H4 (cell line): ENCODE measurements at regions not wholly inside any gene's neighbourhood (a gene's known extent, or its start where the extent isn't known, plus 50 kb on each side); places are given as distances from the start of the nearest gene placed in this dataset.
"Not testable (repeated sequence)": the region's sequence is repeated elsewhere in the genome, so short reads cannot be mapped to it uniquely, and the experiment has no call there.

Experiments
- DNase-seq: peaks from one replicate; pipeline ENCODE4 v3.0.0-alpha.2; 2015; ENCODE audit warnings: low spot score

- not testable (repeated sequence) for DNase-seq
These were observed 76.4 kb upstream of the TMSB4Y start for GRCh38 chrY:13627323-13627722.

GRCh38 chrY:13615943-13616304 lies 87.8 kb upstream of the TMSB4Y start:
- DNase-seq = no peak

GRCh38 chrY:13615301-13615942 lies 88.3 kb upstream of the TMSB4Y start:
- DNase-seq = no peak

GRCh38 chrY:13612916-13613315 lies 90.8 kb upstream of the TMSB4Y start:
- DNase-seq = no peak

- DNase-seq = no peak
These were observed 91.7 kb upstream of the TMSB4Y start for GRCh38 chrY:13611965-13612364.

- DNase-seq = no peak
These were observed 111.2 kb upstream of the TMSB4Y start for GRCh38 chrY:13592450-13592849.

GRCh38 chrY:13570931-13571330 lies 91.1 kb upstream of the UTY start:
- DNase-seq = not testable (repeated sequence)

GRCh38 chrY:13567186-13567585 lies 87.4 kb upstream of the UTY start:
- DNase-seq = no peak

- DNase-seq = no peak
These were observed 75.1 kb upstream of the UTY start for GRCh38 chrY:13554949-13555348.

GRCh38 chrY:13552393-13553116 lies 72.7 kb upstream of the UTY start:
- peak; percentile 18 for DNase-seq

GRCh38 chrY:13551246-13551645 lies 71.4 kb upstream of the UTY start:
- no peak for DNase-seq

GRCh38 chrY:13544491-13544890 lies 64.7 kb upstream of the UTY start:
- no peak for DNase-seq

GRCh38 chrY:13537919-13538318 lies 58.1 kb upstream of the UTY start:
- no peak for DNase-seq
